GM12873 (cell line): ENCODE measurements at regions not wholly inside any gene's neighbourhood (a gene's known extent, or its start where the extent isn't known, plus 50 kb on each side); places are given as distances from the start of the nearest gene placed in this dataset.

Source experiments
- CTCF ChIP-seq: IDR thresholded peaks from 2 replicates; pipeline ENCODE4 v1.5.1; 2012; ENCODE audit warnings: low read depth, mild to moderate bottlenecking, moderate library complexity, low read length, control low read depth; ENCODE audit not compliant: insufficient read depth; ENCODE audit errors: missing control alignments

- no peak for TF ChIP-seq CTCF
Measured at GRCh38 chr4:116001291-116001690, 887.9 kb upstream of the NDST4 start.

- TF ChIP-seq CTCF = no peak
Measured at GRCh38 chr4:115986573-115986972, 873.2 kb upstream of the NDST4 start.

GRCh38 chr4:115973768-115974167, 860.3 kb upstream of the NDST4 start:
- TF ChIP-seq CTCF = no peak

GRCh38 chr4:115972967-115973366, 859.5 kb upstream of the NDST4 start:
- no peak for TF ChIP-seq CTCF

GRCh38 chr4:115970859-115971258, 857.4 kb upstream of the NDST4 start:
- TF ChIP-seq CTCF = no peak

- TF ChIP-seq CTCF = no peak
Measured at GRCh38 chr4:115969756-115970155, 856.3 kb upstream of the NDST4 start.

- TF ChIP-seq CTCF = no peak
Measured at GRCh38 chr4:115965588-115965987, 852.2 kb upstream of the NDST4 start.

GRCh38 chr4:115950806-115951205, 837.4 kb upstream of the NDST4 start:
- TF ChIP-seq CTCF = no peak
